GM12875 (cell line): ENCODE measurements at regions not wholly inside any gene's neighbourhood (a gene's known extent, or its start where the extent isn't known, plus 50 kb on each side); places are given as distances from the start of the nearest gene placed in this dataset.
"Not testable (repeated sequence)": the region's sequence is repeated elsewhere in the genome, so short reads cannot be mapped to it uniquely, and the experiment has no call there.

ENCODE experiments used
- H3K4me3 ChIP-seq: one replicate; pipeline ENCODE4 v1.5.1; 2011; ENCODE audit warnings: low read depth, low read length, control low read depth
- TF ChIP-seq, protein P1 (sequence below): IDR thresholded peaks from 2 replicates; pipeline ENCODE4 v1.5.1; 2011; ENCODE audit warnings: low read depth, mild to moderate bottlenecking, control low read depth, inconsistent platforms, low read length, moderate library complexity, borderline replicate concordance; ENCODE audit not compliant: insufficient read depth

DNA sequence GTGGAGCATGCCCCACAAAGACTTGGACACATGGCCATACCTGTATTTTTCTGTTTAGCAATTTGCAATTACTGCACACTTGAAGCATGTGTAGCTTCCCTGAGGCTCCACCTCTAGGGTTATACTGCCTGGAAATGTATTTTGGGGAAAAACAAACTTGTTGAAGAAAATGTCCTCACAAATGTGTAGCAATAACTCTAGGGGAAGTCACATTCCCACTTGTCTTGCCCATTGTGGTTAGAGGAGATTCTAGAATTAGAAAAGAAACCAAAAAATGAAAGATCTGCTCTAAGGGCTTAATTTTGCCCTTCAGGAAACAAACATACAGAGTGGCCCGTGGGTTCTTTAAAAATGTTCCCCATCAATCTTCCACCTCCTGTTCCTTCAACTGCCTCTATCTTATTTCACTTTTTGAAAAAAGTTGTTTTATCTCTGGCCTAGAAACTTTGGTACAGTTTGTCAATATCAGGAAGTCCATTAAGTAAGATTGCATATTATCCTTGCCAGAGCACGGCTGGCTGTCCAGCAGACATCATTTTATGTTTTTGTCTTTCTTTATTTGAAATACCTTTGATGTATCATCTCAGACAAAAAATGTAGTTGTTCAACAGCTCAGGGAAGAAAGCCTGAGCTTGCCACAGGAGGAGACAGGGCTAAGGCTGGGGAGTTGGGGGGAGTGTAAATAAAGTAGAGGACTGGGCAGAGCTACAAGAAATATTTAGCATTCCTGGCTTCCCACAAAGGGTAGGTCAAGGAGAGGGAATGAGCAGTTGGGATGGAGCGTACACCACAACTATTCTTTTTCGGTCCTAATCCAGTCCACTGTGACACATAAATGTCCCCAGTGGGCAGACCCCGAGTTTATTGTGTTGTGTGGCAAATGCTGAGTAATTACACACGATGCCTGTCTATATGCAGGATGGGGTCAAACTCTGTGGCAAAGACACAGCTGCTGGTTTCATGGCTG lies 96.8 kb upstream of the CDC42EP3 start:
- TF ChIP-seq, protein P1, sequence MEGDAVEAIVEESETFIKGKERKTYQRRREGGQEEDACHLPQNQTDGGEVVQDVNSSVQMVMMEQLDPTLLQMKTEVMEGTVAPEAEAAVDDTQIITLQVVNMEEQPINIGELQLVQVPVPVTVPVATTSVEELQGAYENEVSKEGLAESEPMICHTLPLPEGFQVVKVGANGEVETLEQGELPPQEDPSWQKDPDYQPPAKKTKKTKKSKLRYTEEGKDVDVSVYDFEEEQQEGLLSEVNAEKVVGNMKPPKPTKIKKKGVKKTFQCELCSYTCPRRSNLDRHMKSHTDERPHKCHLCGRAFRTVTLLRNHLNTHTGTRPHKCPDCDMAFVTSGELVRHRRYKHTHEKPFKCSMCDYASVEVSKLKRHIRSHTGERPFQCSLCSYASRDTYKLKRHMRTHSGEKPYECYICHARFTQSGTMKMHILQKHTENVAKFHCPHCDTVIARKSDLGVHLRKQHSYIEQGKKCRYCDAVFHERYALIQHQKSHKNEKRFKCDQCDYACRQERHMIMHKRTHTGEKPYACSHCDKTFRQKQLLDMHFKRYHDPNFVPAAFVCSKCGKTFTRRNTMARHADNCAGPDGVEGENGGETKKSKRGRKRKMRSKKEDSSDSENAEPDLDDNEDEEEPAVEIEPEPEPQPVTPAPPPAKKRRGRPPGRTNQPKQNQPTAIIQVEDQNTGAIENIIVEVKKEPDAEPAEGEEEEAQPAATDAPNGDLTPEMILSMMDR, result no peak
- no peak overlapping the region for H3K4me3 ChIP-seq

- TF ChIP-seq, protein P1, result no peak
- H3K4me3 ChIP-seq, result no peak overlapping the region
Observed at GRCh38 chr2:37769551-37769950, 98.1 kb upstream of the CDC42EP3 start.

DNA sequence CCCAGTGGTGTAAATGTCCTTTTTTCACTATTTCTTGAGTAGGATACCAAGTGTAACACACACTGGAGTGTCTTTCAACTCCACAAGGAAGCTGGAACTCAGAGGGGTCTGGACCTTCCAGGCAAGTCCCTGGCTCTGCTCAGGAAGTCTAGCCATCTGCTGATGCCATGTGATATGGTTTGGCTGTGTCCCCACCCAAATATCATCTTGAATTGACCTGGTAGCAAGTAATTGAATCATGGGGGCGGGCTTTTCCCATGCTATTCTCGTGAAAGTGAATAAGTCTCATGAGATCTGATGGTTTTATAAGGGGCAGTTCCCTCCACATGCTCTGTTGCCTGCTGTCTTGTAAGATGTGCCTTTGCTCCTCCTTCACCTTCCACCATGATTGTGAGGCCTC lies 99.4 kb upstream of the CDC42EP3 start:
- TF ChIP-seq, protein P1, result no peak
- H3K4me3 ChIP-seq, result no peak overlapping the region

DNA sequence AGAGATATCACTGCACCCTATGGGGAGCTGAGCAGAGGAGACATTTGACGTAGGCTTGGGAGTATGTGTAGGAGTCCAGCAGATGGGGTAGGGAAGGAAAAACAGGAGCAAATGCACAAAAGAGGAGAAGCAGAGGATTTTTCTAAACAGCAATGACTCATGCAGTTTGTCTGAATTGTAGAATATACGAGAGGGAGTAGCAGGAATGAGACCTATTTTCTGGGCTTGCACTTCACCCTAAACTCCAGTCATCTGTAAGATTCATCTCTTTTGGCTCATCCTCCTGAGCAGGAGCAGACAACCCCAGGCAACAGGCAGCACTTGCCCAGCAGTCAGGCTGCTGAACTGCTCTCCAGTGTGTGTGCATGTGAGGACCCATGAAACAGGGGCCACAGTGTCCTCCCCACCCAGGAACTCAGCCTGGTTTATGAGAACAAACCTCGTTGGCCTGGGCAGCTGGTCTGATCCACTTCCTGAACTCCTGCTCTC lies 100.2 kb upstream of the CDC42EP3 start:
- H3K4me3 ChIP-seq, result no peak overlapping the region
- TF ChIP-seq, protein P1, result no peak

DNA sequence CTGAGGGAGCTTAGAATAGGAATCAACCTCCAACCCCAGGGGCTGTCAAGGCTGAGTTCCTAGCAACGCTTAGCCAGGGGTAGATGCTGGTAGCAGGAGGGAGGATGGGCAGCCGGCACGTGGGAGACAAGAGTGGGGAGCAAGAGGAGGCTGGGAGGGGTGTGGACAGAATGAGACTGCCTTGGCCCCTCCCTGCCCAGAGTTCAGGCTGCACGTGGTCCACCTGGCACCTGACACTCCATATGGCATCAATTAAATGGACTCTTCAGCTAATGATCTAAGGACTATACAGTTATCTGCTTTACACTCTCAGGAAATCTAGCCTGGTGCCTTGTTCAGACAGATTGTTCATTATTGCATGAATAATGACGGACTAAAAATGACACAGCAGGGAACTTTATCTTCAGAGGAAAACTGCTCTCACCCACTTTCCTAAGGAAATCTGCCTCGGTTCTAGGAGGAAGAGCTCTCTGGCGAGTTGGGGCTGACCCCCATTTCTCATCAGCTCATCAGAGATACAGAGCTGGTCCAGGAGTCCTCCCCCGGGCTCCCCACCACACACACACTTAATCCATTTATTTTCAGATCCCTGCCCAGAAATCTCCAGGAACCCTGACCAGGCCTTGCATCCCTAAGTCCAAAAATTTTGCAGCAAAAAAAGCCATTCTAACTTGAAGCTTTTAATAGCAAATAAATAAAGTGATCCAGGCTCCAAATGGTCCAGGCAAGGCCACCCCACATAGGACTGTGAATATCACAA lies 102.1 kb upstream of the CDC42EP3 start:
- TF ChIP-seq, protein P1, result no peak

GRCh38 chr2:37774171-37774944 lies 102.9 kb upstream of the CDC42EP3 start:
- not testable (repeated sequence) for H3K4me3 ChIP-seq

More for the DNA sequence above, 102.1 kb upstream of the CDC42EP3 start:
- no peak overlapping the region for H3K4me3 ChIP-seq
